GM21576 (cell line): ENCODE measurements at regions not wholly inside any gene's neighbourhood (a gene's known extent, or its start where the extent isn't known, plus 50 kb on each side); places are given as distances from the start of the nearest gene placed in this dataset.

Experiments
- ATAC-seq: cut with Tn5 transposase; IDR thresholded peaks from one replicate; pipeline ENCODE4 v1.9.1; 2021; ENCODE audit warnings: mild to moderate bottlenecking, moderate library complexity; ENCODE audit not compliant: unreplicated experiment

- ATAC-seq, result no peak
These were observed 122.2 kb upstream of the PRSS58 start for GRCh38 chr7:142380069-142380468.

GRCh38 chr7:142379201-142379885 lies 121.5 kb upstream of the PRSS58 start:
- no peak for ATAC-seq

- ATAC-seq, result no peak
These were observed 119.7 kb upstream of the PRSS58 start for GRCh38 chr7:142377567-142377966.

GRCh38 chr7:142376356-142376997 lies 118.6 kb upstream of the PRSS58 start:
- no peak for ATAC-seq

GRCh38 chr7:142375710-142376313 lies 118.0 kb upstream of the PRSS58 start:
- no peak for ATAC-seq

- ATAC-seq, result no peak
These were observed 114.9 kb upstream of the PRSS58 start for GRCh38 chr7:142372727-142373126.

- ATAC-seq, result no peak
These were observed 113.9 kb upstream of the PRSS58 start for GRCh38 chr7:142371586-142372377.

- no peak for ATAC-seq
These were observed 107.6 kb upstream of the PRSS58 start for GRCh38 chr7:142365410-142365842.

- ATAC-seq, result no peak
These were observed 106.7 kb upstream of the PRSS58 start for GRCh38 chr7:142364551-142364950.

GRCh38 chr7:142362349-142362748 lies 104.5 kb upstream of the PRSS58 start:
- ATAC-seq, result no peak

GRCh38 chr7:142359694-142360279 lies 101.9 kb upstream of the PRSS58 start:
- ATAC-seq, result no peak

GRCh38 chr7:142357953-142358520 lies 100.2 kb upstream of the PRSS58 start:
- ATAC-seq, result peak; percentile 98

GRCh38 chr7:142356166-142356565 lies 98.3 kb upstream of the PRSS58 start:
- no peak for ATAC-seq

GRCh38 chr7:142355328-142355727 lies 97.5 kb upstream of the PRSS58 start:
- ATAC-seq, result no peak

GRCh38 chr7:142353147-142354060 lies 95.5 kb upstream of the PRSS58 start:
- ATAC-seq, result no peak

GRCh38 chr7:142352543-142352942 lies 94.7 kb upstream of the PRSS58 start:
- ATAC-seq, result no peak

GRCh38 chr7:142351145-142351544 lies 93.3 kb upstream of the PRSS58 start:
- ATAC-seq, result no peak

- ATAC-seq, result no peak
These were observed 92.0 kb upstream of the PRSS58 start for GRCh38 chr7:142349670-142350405.

GRCh38 chr7:142348921-142349405 lies 91.1 kb upstream of the PRSS58 start:
- no peak for ATAC-seq
